Stomach (tissue), 8 donors: ENCODE measurements at regions not wholly inside any gene's neighbourhood (a gene's known extent, or its start where the extent isn't known, plus 50 kb on each side); places are given as distances from the start of the nearest gene placed in this dataset.
"Not testable (repeated sequence)": the region's sequence is repeated elsewhere in the genome, so short reads cannot be mapped to it uniquely, and the experiment has no call there.

Experiments used
- DNase-seq, 2 donors: peaks; one replicate each; pipeline versions ENCODE4 v3.0.0 to v3.0.0-alpha.2; 2013 to 2019
- H3K27ac ChIP-seq, 5 donors: fragments of 200-600 bp in 4 of 5; sonication (generic) in 4 of 5; one replicate each; pipeline ENCODE4 v1.5.1; 2013 to 2019; ENCODE audit warnings: mild to moderate bottlenecking in 1 of 5, moderate library complexity in 1 of 5
- H3K27me3 ChIP-seq, 3 donors: fragments of 200-600 bp; sonication (generic); one replicate each; pipeline ENCODE4 v1.5.1; 2017 to 2019; ENCODE audit warnings: mixed run types in 1 of 3
- H3K36me3 ChIP-seq, 4 donors: fragments of 200-600 bp; sonication (generic); 1 replicate in 3 of 4; 2 replicates in 1 of 4; pipeline ENCODE4 v1.5.1; 2016 to 2019
- H3K4me1 ChIP-seq, 4 donors: fragments of 200-600 bp; sonication (generic); one replicate each; pipeline ENCODE4 v1.5.1; 2016 to 2019
- H3K4me3 ChIP-seq, 4 donors: fragments of 200-600 bp; sonication (generic) in 3 of 4; one replicate each; pipeline ENCODE4 v1.5.1; 2016 to 2019; ENCODE audit warnings: mild to moderate bottlenecking in 1 of 4
- H3K9me3 ChIP-seq, 4 donors: fragments of 200-600 bp; sonication (generic); one replicate each; pipeline ENCODE4 v1.5.1; 2016 to 2019
- EP300 ChIP-seq: sonication (generic); formaldehyde crosslinking; IDR thresholded peaks from one replicate; pipeline ENCODE4 v1.6.1; 2017; ENCODE audit warnings: antibody characterized with exemption
- POLR2A ChIP-seq, 4 donors: fragments of 450-650 bp; IDR thresholded peaks; one replicate each; pipeline ENCODE4 v1.6.1; 2016; ENCODE audit warnings: antibody characterized with exemption in 4 of 4, control low read depth in 2 of 4, mild to moderate bottlenecking in 1 of 4, moderate library complexity in 1 of 4
- POLR2AphosphoS5 ChIP-seq, 3 donors: sonication (generic); formaldehyde crosslinking; IDR thresholded peaks; one replicate each; pipeline ENCODE4 v1.6.1; 2016; ENCODE audit warnings: antibody characterized with exemption in 3 of 3
- WGBS, 5 donors: extraction: QIAGEN DNeasy Blood & Tissue Kit in 3 of 5; methylation state at CpG; one replicate each; pipeline versions ENCODE4 v1.1.5 to v1.1.7; 2013 to 2018; 5-methylcytosine and 5-hydroxymethylcytosine counted together
- intact Hi-C: fragments of 100-400 bp; cut with DNase I; formaldehyde crosslinking; loops from one replicate; pipeline ENCODE4 v1.15.1; 2023; ENCODE audit warnings: low total_unique reads
- TF ChIP-seq, protein P1 (sequence below), 7 experiments: fragments of 450-650 bp in 4 of 7; fragments of 200-600 bp in 3 of 7; sonication (generic) in 3 of 7; IDR thresholded peaks; one replicate each; pipeline ENCODE4 v1.5.1; 2016 to 2019; ENCODE audit warnings: antibody characterized with exemption in 7 of 7, control low read depth in 2 of 7, mild to moderate bottlenecking in 1 of 7
- donor health status: healthy with polysubstance abuse.
- donor health status: Bipolar disorder and iron deficiency.
- donor health status: healthy.

GRCh38 chr6:27556406-27556805, 83.5 kb upstream of the ZNF184 start:
- H3K27ac ChIP-seq, result no peak overlapping the region
- peaks cover 4 to 100% (median 73%) of the 10 kb centered on the region in 3 donors for H3K27me3 ChIP-seq

GRCh38 chr6:27553123-27553904, 80.4 kb upstream of the ZNF184 start:
- intact Hi-C loops, result no loop called here
- WGBS, 5 donors, result 6 to 12% (median 9%) methylated on average over 23 of the region's 23 CpGs
- Histone ChIP-seq H3K36me3 (no peaks in the 10 kb centered on the region), H3K27ac (no peak overlapping the region), H3K4me1 (peaks cover 0 to 8% (median 6%) of the 10 kb centered on the region in 4 donors), H3K4me3 (no peak overlapping the region), H3K27me3 (peaks cover 0 to 98% (median 62%) of the 10 kb centered on the region in 3 donors), H3K9me3 (peaks cover 0 to 25% (median 8%) of the 10 kb centered on the region in 4 donors)
- DNase-seq, result no peak
- TF ChIP-seq POLR2A (IDR thresholded peaks at IDR 0.05) (no peak), EP300 (no peak), POLR2AphosphoS5 (IDR thresholded peaks at IDR 0.05) (no peak)
- TF ChIP-seq, protein P1, sequence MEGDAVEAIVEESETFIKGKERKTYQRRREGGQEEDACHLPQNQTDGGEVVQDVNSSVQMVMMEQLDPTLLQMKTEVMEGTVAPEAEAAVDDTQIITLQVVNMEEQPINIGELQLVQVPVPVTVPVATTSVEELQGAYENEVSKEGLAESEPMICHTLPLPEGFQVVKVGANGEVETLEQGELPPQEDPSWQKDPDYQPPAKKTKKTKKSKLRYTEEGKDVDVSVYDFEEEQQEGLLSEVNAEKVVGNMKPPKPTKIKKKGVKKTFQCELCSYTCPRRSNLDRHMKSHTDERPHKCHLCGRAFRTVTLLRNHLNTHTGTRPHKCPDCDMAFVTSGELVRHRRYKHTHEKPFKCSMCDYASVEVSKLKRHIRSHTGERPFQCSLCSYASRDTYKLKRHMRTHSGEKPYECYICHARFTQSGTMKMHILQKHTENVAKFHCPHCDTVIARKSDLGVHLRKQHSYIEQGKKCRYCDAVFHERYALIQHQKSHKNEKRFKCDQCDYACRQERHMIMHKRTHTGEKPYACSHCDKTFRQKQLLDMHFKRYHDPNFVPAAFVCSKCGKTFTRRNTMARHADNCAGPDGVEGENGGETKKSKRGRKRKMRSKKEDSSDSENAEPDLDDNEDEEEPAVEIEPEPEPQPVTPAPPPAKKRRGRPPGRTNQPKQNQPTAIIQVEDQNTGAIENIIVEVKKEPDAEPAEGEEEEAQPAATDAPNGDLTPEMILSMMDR (IDR thresholded peaks at IDR 0.05), result no peak

More at GRCh38 chr6:27556406-27556805, 83.5 kb upstream of the ZNF184 start:
- WGBS, 5 donors, result 24 to 33% (median 29%) methylated on average over 4 of the region's 4 CpGs
- Histone ChIP-seq H3K4me3 (no peak overlapping the region), H3K9me3 (peaks cover 0 to 25% (median 7%) of the 10 kb centered on the region in 4 donors), H3K36me3 (no peaks in the 10 kb centered on the region), H3K4me1 (peaks cover 0 to 10% (median 7%) of the 10 kb centered on the region in 4 donors)
- intact Hi-C loops, result no loop called here
- DNase-seq, result no peak
- TF ChIP-seq EP300 (no peak), POLR2A (IDR thresholded peaks at IDR 0.05) (no peak), POLR2AphosphoS5 (IDR thresholded peaks at IDR 0.05) (no peak)

DNA sequence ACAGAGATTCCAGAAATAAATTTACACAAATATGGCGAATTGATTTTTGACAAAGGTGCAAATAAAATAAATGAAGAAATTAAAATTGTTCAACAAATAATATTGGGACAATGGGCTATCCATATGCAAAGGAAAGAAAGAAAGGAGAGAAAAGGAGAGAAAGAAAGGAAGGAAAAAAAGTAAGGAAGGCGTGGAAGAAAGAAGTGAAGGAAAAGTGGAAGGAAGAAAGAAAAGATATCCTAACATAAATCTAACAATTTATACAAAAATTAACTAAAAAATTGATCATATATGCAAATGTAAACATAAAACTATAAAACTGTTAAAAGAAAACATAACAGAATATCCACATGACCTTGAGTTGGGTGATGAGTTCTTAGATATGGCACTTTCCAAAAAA, 78.7 kb upstream of the ZNF184 start:
- 83 to 92% (median 85%) methylated on average over 2 of the region's 2 CpGs for WGBS, 5 donors
- H3K36me3 ChIP-seq, result no peaks in the 10 kb centered on the region

GRCh38 chr6:27550692-27551091, 77.8 kb upstream of the ZNF184 start:
- H3K27ac ChIP-seq, result no peak overlapping the region
- DNase-seq, result no peak
- WGBS, 5 donors, result 74 to 78% (median 78%) methylated on average over 3 of the region's 3 CpGs
- intact Hi-C loops, result no loop called here
- H3K27me3 ChIP-seq, result peaks cover 11 to 98% (median 62%) of the 10 kb centered on the region in 3 donors
- H3K36me3 ChIP-seq, result no peaks in the 10 kb centered on the region
- peaks cover 0 to 29% (median 21%) of the 10 kb centered on the region in 4 donors for H3K9me3 ChIP-seq
- TF ChIP-seq, protein P1 (IDR thresholded peaks at IDR 0.05), result no peak
- TF ChIP-seq EP300 (no peak), POLR2A (IDR thresholded peaks at IDR 0.05) (no peak)
- H3K4me1 ChIP-seq, result peaks cover 0 to under 1% (median 0%) of the 10 kb centered on the region in 4 donors
- H3K4me3 ChIP-seq, result no peak overlapping the region

More for the DNA sequence above, 78.7 kb upstream of the ZNF184 start:
- TF ChIP-seq EP300 (no peak), POLR2AphosphoS5 (IDR thresholded peaks at IDR 0.05) (no peak), POLR2A (IDR thresholded peaks at IDR 0.05) (no peak)
- TF ChIP-seq, protein P1 (IDR thresholded peaks at IDR 0.05), result no peak
- no peak overlapping the region for H3K27ac ChIP-seq
- no peaks in the 10 kb centered on the region for H3K4me1 ChIP-seq
- H3K27me3 ChIP-seq, result peaks cover 7 to 98% (median 60%) of the 10 kb centered on the region in 3 donors
- intact Hi-C loops, result no loop called here
- peaks cover 0 to 29% (median 20%) of the 10 kb centered on the region in 4 donors for H3K9me3 ChIP-seq
- H3K4me3 ChIP-seq, result no peak overlapping the region
- DNase-seq, result no peak

- H3K36me3 ChIP-seq, intact Hi-C loops, H3K4me3 ChIP-seq, H3K27ac ChIP-seq, DNase-seq: not testable (repeated sequence)
- Histone ChIP-seq H3K9me3 (peaks cover 0 to 29% (median 12%) of the 10 kb centered on the region in 4 donors), H3K4me1 (peaks cover 0 to 15% (median 0%) of the 10 kb centered on the region in 4 donors), H3K27me3 (peaks cover 12 to 98% (median 73%) of the 10 kb centered on the region in 3 donors)
- 81 to 88% (median 87%) methylated on average over 14 of the region's 14 CpGs for WGBS, 5 donors
Observed at GRCh38 chr6:27549241-27549598, 76.3 kb upstream of the ZNF184 start.
